ENCODE measurements at regions not wholly inside any gene's neighbourhood (a gene's known extent, or its start where the extent isn't known, plus 50 kb on each side); places are given as distances from the start of the nearest gene placed in this dataset.

- no TSS peak for BruUV-seq (replicated peaks)
- H2AFZ ChIP-seq (ENCODE audit: low read length) = no peak overlapping the region
- no peaks in the 10 kb centered on the region for H4K20me1 ChIP-seq (ENCODE audit: low read length)
- no peaks in the 10 kb centered on the region for H3K9me3 ChIP-seq (ENCODE audit: low read length)
- intact Hi-C loops (cut with micrococcal nuclease) = no loop called here
- ATAC-seq = no peak
- no peak overlapping the region for H3K4me2 ChIP-seq (ENCODE audit: low read length)
- H3K4me3 ChIP-seq (ENCODE audit: low read length) = no peak overlapping the region
- no peaks in the 10 kb centered on the region for H3K27me3 ChIP-seq (ENCODE audit: low read length)
- no peak for DNase-seq
- no peaks in the 10 kb centered on the region for H3K9me2 ChIP-seq (replicated peaks; ENCODE audit: low read length)
- H3K79me2 ChIP-seq (ENCODE audit: low read length) = no peaks in the 10 kb centered on the region
- no peaks in the 10 kb centered on the region for H3K36me3 ChIP-seq (ENCODE audit: low read depth, low read length)
- H3F3A ChIP-seq (ENCODE audit: low read length, unreplicated experiment) = no peaks in the 10 kb centered on the region
- TF ChIP-seq, protein P1, sequence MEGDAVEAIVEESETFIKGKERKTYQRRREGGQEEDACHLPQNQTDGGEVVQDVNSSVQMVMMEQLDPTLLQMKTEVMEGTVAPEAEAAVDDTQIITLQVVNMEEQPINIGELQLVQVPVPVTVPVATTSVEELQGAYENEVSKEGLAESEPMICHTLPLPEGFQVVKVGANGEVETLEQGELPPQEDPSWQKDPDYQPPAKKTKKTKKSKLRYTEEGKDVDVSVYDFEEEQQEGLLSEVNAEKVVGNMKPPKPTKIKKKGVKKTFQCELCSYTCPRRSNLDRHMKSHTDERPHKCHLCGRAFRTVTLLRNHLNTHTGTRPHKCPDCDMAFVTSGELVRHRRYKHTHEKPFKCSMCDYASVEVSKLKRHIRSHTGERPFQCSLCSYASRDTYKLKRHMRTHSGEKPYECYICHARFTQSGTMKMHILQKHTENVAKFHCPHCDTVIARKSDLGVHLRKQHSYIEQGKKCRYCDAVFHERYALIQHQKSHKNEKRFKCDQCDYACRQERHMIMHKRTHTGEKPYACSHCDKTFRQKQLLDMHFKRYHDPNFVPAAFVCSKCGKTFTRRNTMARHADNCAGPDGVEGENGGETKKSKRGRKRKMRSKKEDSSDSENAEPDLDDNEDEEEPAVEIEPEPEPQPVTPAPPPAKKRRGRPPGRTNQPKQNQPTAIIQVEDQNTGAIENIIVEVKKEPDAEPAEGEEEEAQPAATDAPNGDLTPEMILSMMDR (conservative IDR thresholded peaks at IDR 0.05; ENCODE audit: low read depth, low read length) = no peak
- no peak for TF ChIP-seq EZH2phosphoT487 (IDR thresholded peaks at IDR 0.05; ENCODE audit: borderline replicate concordance, low read length)
- TF ChIP-seq EZH2 (IDR thresholded peaks at IDR 0.05; ENCODE audit: low read length, unreplicated experiment) = no peak
- H3K27ac ChIP-seq (ENCODE audit: low read length) = no peak overlapping the region
- no peaks in the 10 kb centered on the region for H3K4me1 ChIP-seq (ENCODE audit: insufficient read depth, low read length)
- ChIA-PET POLR2A (ENCODE audit: unreplicated experiment) (no interaction called here), CTCF (no interaction called here)
- no peak overlapping the region for H3K9ac ChIP-seq (ENCODE audit: low read length)
These were observed 126.2 kb upstream of the ZDHHC15 start for GRCh38 chrX:75648803-75649588.

DNA sequence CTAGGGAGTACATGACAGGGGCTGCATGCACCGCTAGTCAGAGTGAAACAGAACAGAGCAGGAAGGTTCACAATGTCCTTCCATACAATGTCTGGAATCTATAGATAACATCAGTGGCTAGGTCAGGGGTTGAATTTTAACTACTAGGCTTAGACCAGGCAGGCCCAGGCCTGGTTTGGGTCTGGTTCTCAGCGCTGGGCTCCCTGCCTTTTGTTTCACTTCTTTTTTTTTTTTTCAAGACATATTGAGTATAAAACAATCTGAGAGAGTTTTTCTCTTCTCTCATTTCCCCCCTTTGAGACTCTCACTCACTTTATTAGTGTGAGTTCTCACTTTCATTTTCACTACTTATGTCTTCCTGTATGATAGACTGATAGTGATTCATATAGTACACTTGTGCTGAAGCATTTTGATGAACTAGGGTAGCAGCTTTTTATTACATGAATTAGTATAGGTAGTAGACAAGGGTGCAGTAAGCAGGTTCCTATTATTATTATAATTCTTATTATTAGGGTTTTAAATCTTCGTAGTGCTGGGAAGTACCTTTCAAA is 120.0 kb upstream of the ZDHHC15 start:
- POLR2A ChIA-PET (ENCODE audit: unreplicated experiment) = no interaction called here
- ATAC-seq (no peak), DNase-seq (no peak)
- no peak overlapping the region for H3K9ac ChIP-seq (ENCODE audit: low read length)
- no peaks in the 10 kb centered on the region for H3K9me2 ChIP-seq (replicated peaks; ENCODE audit: low read length)
- intact Hi-C loops (cut with micrococcal nuclease) = no loop called here
- H3K4me3 ChIP-seq (ENCODE audit: low read length) = no peak overlapping the region
- H3K27me3 ChIP-seq (ENCODE audit: low read length) = no peaks in the 10 kb centered on the region
- BruUV-seq (replicated peaks) = no TSS peak
- no peaks in the 10 kb centered on the region for H3K9me3 ChIP-seq (ENCODE audit: low read length)
- no peaks in the 10 kb centered on the region for H3K4me1 ChIP-seq (ENCODE audit: insufficient read depth, low read length)
- no peaks in the 10 kb centered on the region for H3F3A ChIP-seq (ENCODE audit: low read length, unreplicated experiment)
- no peak overlapping the region for H3K27ac ChIP-seq (ENCODE audit: low read length)
- no peak overlapping the region for H3K4me2 ChIP-seq (ENCODE audit: low read length)
- CTCF ChIA-PET = no interaction called here
- TF ChIP-seq EZH2phosphoT487 (IDR thresholded peaks at IDR 0.05; ENCODE audit: borderline replicate concordance, low read length) (no peak), EZH2 (IDR thresholded peaks at IDR 0.05; ENCODE audit: low read length, unreplicated experiment) (no peak)
- TF ChIP-seq, protein P1 (conservative IDR thresholded peaks at IDR 0.05; ENCODE audit: low read depth, low read length) = no peak
- no peaks in the 10 kb centered on the region for H3K36me3 ChIP-seq (ENCODE audit: low read depth, low read length)
- no peak overlapping the region for H2AFZ ChIP-seq (ENCODE audit: low read length)
- no peaks in the 10 kb centered on the region for H3K79me2 ChIP-seq (ENCODE audit: low read length)
- no peaks in the 10 kb centered on the region for H4K20me1 ChIP-seq (ENCODE audit: low read length)

- ChIA-PET POLR2A (ENCODE audit: unreplicated experiment) (no interaction called here), CTCF (no interaction called here)
- Histone ChIP-seq H4K20me1 (ENCODE audit: low read length) (no peaks in the 10 kb centered on the region), H3K9me3 (ENCODE audit: low read length) (no peaks in the 10 kb centered on the region), H3K9ac (ENCODE audit: low read length) (no peak overlapping the region), H3K36me3 (ENCODE audit: low read depth, low read length) (no peaks in the 10 kb centered on the region), H3K79me2 (ENCODE audit: low read length) (no peaks in the 10 kb centered on the region), H3K9me2 (replicated peaks; ENCODE audit: low read length) (no peaks in the 10 kb centered on the region), H3K4me1 (ENCODE audit: insufficient read depth, low read length) (no peaks in the 10 kb centered on the region), H3F3A (ENCODE audit: low read length, unreplicated experiment) (no peaks in the 10 kb centered on the region), H3K27me3 (ENCODE audit: low read length) (no peaks in the 10 kb centered on the region), H2AFZ (ENCODE audit: low read length) (no peak overlapping the region), H3K4me2 (ENCODE audit: low read length) (no peak overlapping the region), H3K27ac (ENCODE audit: low read length) (no peak overlapping the region), H3K4me3 (ENCODE audit: low read length) (no peak overlapping the region)
- TF ChIP-seq, protein P1 (conservative IDR thresholded peaks at IDR 0.05; ENCODE audit: low read depth, low read length) = no peak
- no peak for TF ChIP-seq EZH2phosphoT487 (IDR thresholded peaks at IDR 0.05; ENCODE audit: borderline replicate concordance, low read length)
- no peak for TF ChIP-seq EZH2 (IDR thresholded peaks at IDR 0.05; ENCODE audit: low read length, unreplicated experiment)
- no TSS peak for BruUV-seq (replicated peaks)
- intact Hi-C loops (cut with micrococcal nuclease) = no loop called here
- no peak for DNase-seq
- no peak for ATAC-seq
These were observed 115.5 kb upstream of the ZDHHC15 start for GRCh38 chrX:75638332-75638731.

Data from PC-3 (cell line).